Gastrocnemius medialis (tissue), 4 donors: ENCODE measurements at regions not wholly inside any gene's neighbourhood (a gene's known extent, or its start where the extent isn't known, plus 50 kb on each side); places are given as distances from the start of the nearest gene placed in this dataset.

Source experiments
- POLR2A ChIP-seq, 2 donors: fragments of 450-650 bp; IDR thresholded peaks; one replicate each; pipeline ENCODE4 v1.6.1; 2017; ENCODE audit warnings: antibody characterized with exemption in 2 of 2, mild to moderate bottlenecking in 2 of 2, moderate library complexity in 2 of 2
- TF ChIP-seq, protein P1 (sequence below), 5 experiments: fragments of 450-650 bp in 3 of 5; fragments of 200-600 bp in 2 of 5; sonication (generic) in 2 of 5; IDR thresholded peaks in 4 of 5; conservative IDR thresholded peaks in 1 of 5; 1 replicate in 4 of 5; 2 replicates in 1 of 5; pipeline ENCODE4 v1.5.1; 2016 to 2019; ENCODE audit warnings: antibody characterized with exemption in 5 of 5, mild to moderate bottlenecking in 3 of 5, moderate library complexity in 3 of 5

- TF ChIP-seq, protein P1, sequence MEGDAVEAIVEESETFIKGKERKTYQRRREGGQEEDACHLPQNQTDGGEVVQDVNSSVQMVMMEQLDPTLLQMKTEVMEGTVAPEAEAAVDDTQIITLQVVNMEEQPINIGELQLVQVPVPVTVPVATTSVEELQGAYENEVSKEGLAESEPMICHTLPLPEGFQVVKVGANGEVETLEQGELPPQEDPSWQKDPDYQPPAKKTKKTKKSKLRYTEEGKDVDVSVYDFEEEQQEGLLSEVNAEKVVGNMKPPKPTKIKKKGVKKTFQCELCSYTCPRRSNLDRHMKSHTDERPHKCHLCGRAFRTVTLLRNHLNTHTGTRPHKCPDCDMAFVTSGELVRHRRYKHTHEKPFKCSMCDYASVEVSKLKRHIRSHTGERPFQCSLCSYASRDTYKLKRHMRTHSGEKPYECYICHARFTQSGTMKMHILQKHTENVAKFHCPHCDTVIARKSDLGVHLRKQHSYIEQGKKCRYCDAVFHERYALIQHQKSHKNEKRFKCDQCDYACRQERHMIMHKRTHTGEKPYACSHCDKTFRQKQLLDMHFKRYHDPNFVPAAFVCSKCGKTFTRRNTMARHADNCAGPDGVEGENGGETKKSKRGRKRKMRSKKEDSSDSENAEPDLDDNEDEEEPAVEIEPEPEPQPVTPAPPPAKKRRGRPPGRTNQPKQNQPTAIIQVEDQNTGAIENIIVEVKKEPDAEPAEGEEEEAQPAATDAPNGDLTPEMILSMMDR (IDR thresholded peaks at IDR 0.05 in 4 of 5, conservative IDR thresholded peaks at IDR 0.05 in 1 of 5), result no peak
- TF ChIP-seq POLR2A (IDR thresholded peaks at IDR 0.05), result no peak
Measured at GRCh38 chr12:67085699-67086098, 183.5 kb upstream of the CAND1 start.
